Nephron (organoid): ENCODE measurements at regions not wholly inside any gene's neighbourhood (a gene's known extent, or its start where the extent isn't known, plus 50 kb on each side); places are given as distances from the start of the nearest gene placed in this dataset.
A peak's percentile ranks its signal among the peaks of the same experiment; 100 is the strongest.

Experiments
- H3K27ac Mint-ChIP-seq, 3 experiments: 2 replicates each; pipeline ENCODE4 v1.8.0; 2020; ENCODE audit warnings: mixed read lengths in 3 of 3, mild to moderate bottlenecking in 2 of 3, moderate library complexity in 1 of 3
- H3K27me3 Mint-ChIP-seq: 2 replicates; pipeline ENCODE4 v1.8.0; 2021; ENCODE audit warnings: low read depth, mild to moderate bottlenecking, moderate library complexity, mixed read lengths
- H3K36me3 Mint-ChIP-seq: 2 replicates; pipeline ENCODE4 v1.8.0; 2020; ENCODE audit warnings: low read depth, mixed read lengths
- H3K4me1 Mint-ChIP-seq: 2 replicates; pipeline ENCODE4 v1.8.0; 2020; ENCODE audit warnings: mixed read lengths
- H3K4me3 Mint-ChIP-seq, 3 experiments: 2 replicates each; pipeline ENCODE4 v1.8.0; 2020; ENCODE audit warnings: mild to moderate bottlenecking in 3 of 3, mixed read lengths in 3 of 3, moderate library complexity in 2 of 3
- H3K9me3 Mint-ChIP-seq: 2 replicates; pipeline ENCODE4 v1.8.0; 2020; ENCODE audit warnings: mixed read lengths
- CTCF ChIP-seq, 3 experiments: fragments of 200-600 bp; sonication (generic); IDR thresholded peaks; one replicate each; pipeline ENCODE4 v1.5.0; 2021; ENCODE audit warnings: antibody characterized with exemption in 3 of 3; ENCODE audit not compliant: unreplicated experiment in 3 of 3

DNA sequence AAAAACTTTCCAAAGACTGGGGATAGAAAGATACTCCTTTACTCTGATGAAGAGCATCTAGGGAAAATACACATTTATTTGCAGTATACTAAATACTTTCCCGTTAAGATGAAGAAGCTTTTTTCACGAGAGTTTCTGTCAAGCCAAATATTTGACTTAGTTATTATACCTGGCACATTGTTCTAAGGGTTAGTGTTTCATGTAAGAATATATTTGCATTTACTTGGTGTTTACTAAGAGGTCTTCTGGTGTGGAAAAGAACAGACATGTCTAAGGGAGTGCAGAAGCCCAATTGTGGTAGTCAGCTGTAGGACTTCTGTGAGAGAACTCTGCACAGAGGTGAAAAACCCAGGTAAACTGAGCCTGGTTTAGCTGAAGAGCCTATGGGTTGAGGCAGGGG is 457.6 kb upstream of the SOX11 start:
- Mint-ChIP-seq H3K27ac (no peak overlapping the region), H3K27me3 (no peaks in the 10 kb centered on the region)

GRCh38 chr2:5235701-5236100 is 456.5 kb upstream of the SOX11 start:
- H3K4me3 Mint-ChIP-seq = no peak overlapping the region
- peaks cover 9% of the 10 kb centered on the region for H3K4me1 Mint-ChIP-seq
- TF ChIP-seq CTCF (IDR thresholded peaks at IDR 0.05; ENCODE audit: unreplicated experiment in 3 of 3) = no peak
- peaks cover 3% of the 10 kb centered on the region for H3K27me3 Mint-ChIP-seq
- peak overlapping the region in 1 of 3 experiments; percentile 21 for H3K27ac Mint-ChIP-seq
- H3K9me3 Mint-ChIP-seq = no peaks in the 10 kb centered on the region
- no peaks in the 10 kb centered on the region for H3K36me3 Mint-ChIP-seq

More for the DNA sequence above, 457.6 kb upstream of the SOX11 start:
- Mint-ChIP-seq H3K36me3 (no peaks in the 10 kb centered on the region), H3K4me3 (no peak overlapping the region), H3K4me1 (peaks cover 12% of the 10 kb centered on the region), H3K9me3 (no peaks in the 10 kb centered on the region)
- TF ChIP-seq CTCF (IDR thresholded peaks at IDR 0.05; ENCODE audit: unreplicated experiment in 3 of 3) = no peak

DNA sequence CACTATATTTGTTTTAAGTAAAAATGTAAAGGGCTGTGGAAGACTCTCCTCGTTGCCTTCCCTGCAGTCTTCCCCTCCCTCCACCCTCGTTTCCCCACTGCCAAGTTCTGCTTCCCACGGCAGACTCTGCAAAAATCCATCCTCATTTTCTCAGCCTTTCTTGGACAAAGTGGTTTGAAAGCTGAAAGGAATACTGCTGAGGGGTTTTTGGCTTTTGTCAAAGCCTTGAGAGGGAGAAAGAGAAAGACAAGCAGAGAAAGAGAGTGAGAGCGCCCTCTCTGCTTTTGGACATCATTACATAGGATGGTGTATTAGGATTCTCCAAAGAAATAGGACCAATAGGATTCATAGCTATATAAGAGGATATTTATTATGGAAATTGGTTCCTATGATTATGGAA is 455.9 kb upstream of the SOX11 start:
- H3K27ac Mint-ChIP-seq = peak overlapping the region in 1 of 3 experiments; percentile 21
- no peak for TF ChIP-seq CTCF (IDR thresholded peaks at IDR 0.05; ENCODE audit: unreplicated experiment in 3 of 3)
- peaks cover 5% of the 10 kb centered on the region for H3K4me1 Mint-ChIP-seq
- peaks cover 3% of the 10 kb centered on the region for H3K27me3 Mint-ChIP-seq
- H3K4me3 Mint-ChIP-seq = no peak overlapping the region
- no peaks in the 10 kb centered on the region for H3K36me3 Mint-ChIP-seq
- no peaks in the 10 kb centered on the region for H3K9me3 Mint-ChIP-seq

DNA sequence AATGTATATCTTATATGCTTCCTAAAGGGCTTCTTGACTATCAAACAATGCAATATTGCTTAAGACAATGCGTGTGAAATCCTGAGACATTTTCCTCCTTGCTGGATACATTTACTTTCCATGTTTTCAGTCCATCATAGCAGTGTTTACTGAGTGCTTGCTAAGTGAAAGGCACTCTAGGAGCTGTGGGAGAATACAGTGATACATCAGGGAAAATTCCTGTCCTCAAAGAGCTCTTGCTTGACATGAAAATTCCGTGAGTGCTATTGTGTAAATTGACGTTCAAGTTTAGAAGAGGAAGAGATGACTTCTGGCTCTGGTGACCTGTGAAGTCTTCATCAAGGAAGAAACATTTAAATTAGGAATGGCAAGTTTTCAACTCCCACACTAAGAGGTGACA is 449.4 kb upstream of the SOX11 start:
- no peak for TF ChIP-seq CTCF (IDR thresholded peaks at IDR 0.05; ENCODE audit: unreplicated experiment in 3 of 3)
- Mint-ChIP-seq H3K36me3 (no peaks in the 10 kb centered on the region), H3K4me3 (no peak overlapping the region), H3K27ac (no peak overlapping the region), H3K27me3 (peaks cover 3% of the 10 kb centered on the region), H3K4me1 (no peaks in the 10 kb centered on the region), H3K9me3 (no peaks in the 10 kb centered on the region)

- Mint-ChIP-seq H3K4me3 (no peak overlapping the region), H3K36me3 (no peaks in the 10 kb centered on the region), H3K9me3 (peaks cover 4% of the 10 kb centered on the region), H3K27ac (no peak overlapping the region), H3K4me1 (no peaks in the 10 kb centered on the region), H3K27me3 (peaks cover 6% of the 10 kb centered on the region)
- no peak for TF ChIP-seq CTCF (IDR thresholded peaks at IDR 0.05; ENCODE audit: unreplicated experiment in 3 of 3)
These were observed 441.7 kb upstream of the SOX11 start for GRCh38 chr2:5250482-5250881.

- H3K4me1 Mint-ChIP-seq = no peaks in the 10 kb centered on the region
- peaks cover 4% of the 10 kb centered on the region for H3K9me3 Mint-ChIP-seq
- TF ChIP-seq CTCF (IDR thresholded peaks at IDR 0.05; ENCODE audit: unreplicated experiment in 3 of 3) = no peak
- H3K27ac Mint-ChIP-seq = no peak overlapping the region
- H3K36me3 Mint-ChIP-seq = no peaks in the 10 kb centered on the region
- peaks cover 6% of the 10 kb centered on the region for H3K27me3 Mint-ChIP-seq
- H3K4me3 Mint-ChIP-seq = no peak overlapping the region
These were observed 438.9 kb upstream of the SOX11 start for GRCh38 chr2:5253263-5253662.
